22Rv1 (cell line): ENCODE measurements at regions not wholly inside any gene's neighbourhood (a gene's known extent, or its start where the extent isn't known, plus 50 kb on each side); places are given as distances from the start of the nearest gene placed in this dataset.

Source experiments
- CTCF ChIP-seq: fragments of 450-650 bp; IDR thresholded peaks from 2 replicates; pipeline ENCODE4 v1.5.1; 2017; ENCODE audit warnings: mild to moderate bottlenecking
- ZFX ChIP-seq: fragments of 450-650 bp; IDR thresholded peaks from 2 replicates; pipeline ENCODE4 v1.6.1; 2017; ENCODE audit warnings: antibody characterized with exemption, borderline replicate concordance

- TF ChIP-seq CTCF (no peak), ZFX (no peak)
Observed at GRCh38 chr18:78687736-78688135, 291.9 kb upstream of the SALL3 start.
